Right lobe of liver (tissue), 6 donors: ENCODE measurements at regions not wholly inside any gene's neighbourhood (a gene's known extent, or its start where the extent isn't known, plus 50 kb on each side); places are given as distances from the start of the nearest gene placed in this dataset.
"Not testable (repeated sequence)": the region's sequence is repeated elsewhere in the genome, so short reads cannot be mapped to it uniquely, and the experiment has no call there.

ENCODE experiments used
- ATAC-seq, 4 donors: fragments of 200-7000 bp; cut with Tn5 transposase; one replicate each; pipeline ENCODE4 v1.9.1; 2020; ENCODE audit warnings: mild to moderate bottlenecking in 4 of 4, moderate library complexity in 4 of 4
- DNase-seq, 3 donors: peaks; one replicate each; pipeline ENCODE4 v3.0.0-alpha.2; 2020
- H3K27ac ChIP-seq, 3 donors: fragments of 200-600 bp; one replicate each; pipeline ENCODE4 v1.8.0; 2022
- H3K27me3 ChIP-seq, 2 donors: fragments of 200-600 bp; one replicate each; pipeline ENCODE4 v1.8.0; 2022
- H3K36me3 ChIP-seq, 4 donors: fragments of 200-600 bp; sonication (generic) in 1 of 4; one replicate each; pipeline versions ENCODE4 v1.5.1 to v1.8.0; 2017 to 2022; ENCODE audit warnings: control low read depth in 1 of 4
- H3K4me1 ChIP-seq, 4 donors: fragments of 200-600 bp; sonication (generic) in 1 of 4; one replicate each; pipeline versions ENCODE4 v1.5.1 to v1.8.0; 2017 to 2022; ENCODE audit warnings: control low read depth in 1 of 4
- H3K4me3 ChIP-seq, 3 donors: fragments of 200-600 bp; one replicate each; pipeline ENCODE4 v1.8.0; 2022
- H3K9me3 ChIP-seq, 4 donors: fragments of 200-600 bp; sonication (generic) in 1 of 4; one replicate each; pipeline versions ENCODE4 v1.5.1 to v1.8.0; 2017 to 2022; ENCODE audit warnings: control low read depth in 1 of 4
- CTCF ChIP-seq, 4 donors: fragments of 200-600 bp in 3 of 4; fragments of 450-650 bp in 1 of 4; IDR thresholded peaks; one replicate each; pipeline versions ENCODE4 v1.5.1 to v1.8.0; 2016 to 2022; ENCODE audit warnings: antibody characterized with exemption in 4 of 4, mild to moderate bottlenecking in 2 of 4
- POLR2A ChIP-seq: fragments of 450-650 bp; IDR thresholded peaks from one replicate; pipeline ENCODE4 v1.6.1; 2017; ENCODE audit warnings: antibody characterized with exemption, mild to moderate bottlenecking
- WGBS: methylation state at CpG from one replicate; pipeline ENCODE4 v1.1.6; 2018; ENCODE audit warnings: low coverage, low lambda C conversion rate; ENCODE audit not compliant: insufficient coverage; ENCODE audit errors: missing lambda C conversion rate; 5-methylcytosine and 5-hydroxymethylcytosine counted together
- intact Hi-C, 2 donors: fragments of 100-400 bp; cut with DNase I; formaldehyde crosslinking; loops; one replicate each; pipeline versions ENCODE4 v1.11.2 to v1.14.1; 2022
- donor health status: DM: no; HTN: yes; CAD: no.
- donor health status: DM: no; HTN: no; CAD: no.
- donor health status: DM: no; HTN: no; CAD: no.
- donor health status: DM: no; HTN: yes; CAD: no.
- donor health status: DM: no; HTN: yes; CAD: no.

GRCh38 chr11:36738292-36738861 lies 140.3 kb upstream of the RAG2 start:
- Histone ChIP-seq H3K27me3 (no peaks in the 10 kb centered on the region), H3K4me1 (no peaks in the 10 kb centered on the region), H3K4me3 (no peak overlapping the region), H3K9me3 (no peaks in the 10 kb centered on the region), H3K27ac (no peak overlapping the region), H3K36me3 (no peaks in the 10 kb centered on the region)
- intact Hi-C loops = no loop called here
- DNase-seq (no peak), ATAC-seq (no peak)
- 18% methylated on average over 3 of the region's 3 CpGs for WGBS
- TF ChIP-seq POLR2A = no peak
- no peak for TF ChIP-seq CTCF (IDR thresholded peaks at IDR 0.05)

GRCh38 chr11:36736103-36736502 lies 138.1 kb upstream of the RAG2 start:
- Histone ChIP-seq H3K27me3 (no peaks in the 10 kb centered on the region), H3K36me3 (no peaks in the 10 kb centered on the region), H3K4me3 (no peak overlapping the region), H3K4me1 (no peaks in the 10 kb centered on the region), H3K9me3 (no peaks in the 10 kb centered on the region), H3K27ac (no peak overlapping the region)
- no peak for DNase-seq
- WGBS = 47% methylated on average over 3 of the region's 3 CpGs
- intact Hi-C loops = no loop called here
- ATAC-seq = no peak
- TF ChIP-seq CTCF (IDR thresholded peaks at IDR 0.05) = no peak
- no peak for TF ChIP-seq POLR2A

GRCh38 chr11:36733721-36734120 lies 135.7 kb upstream of the RAG2 start:
- intact Hi-C loops, H3K4me1 ChIP-seq, H3K27me3 ChIP-seq, H3K36me3 ChIP-seq, ATAC-seq, H3K9me3 ChIP-seq, H3K4me3 ChIP-seq, H3K27ac ChIP-seq, DNase-seq: not testable (repeated sequence)
- 83% methylated on average over 5 of the region's 10 CpGs for WGBS

- TF ChIP-seq CTCF (IDR thresholded peaks at IDR 0.05) (no peak), POLR2A (no peak)
- H3K4me1 ChIP-seq = no peaks in the 10 kb centered on the region
- H3K27ac ChIP-seq = no peak overlapping the region
- no peak overlapping the region for H3K4me3 ChIP-seq
- WGBS = no CpG with 5 or more reads among the region's 2 CpGs
- no peaks in the 10 kb centered on the region for H3K27me3 ChIP-seq
- ATAC-seq (no peak), DNase-seq (no peak)
- H3K36me3 ChIP-seq = no peaks in the 10 kb centered on the region
- intact Hi-C loops = no loop called here
- no peaks in the 10 kb centered on the region for H3K9me3 ChIP-seq
Measured at GRCh38 chr11:36730761-36731160, 132.7 kb upstream of the RAG2 start.

GRCh38 chr11:36729825-36730224 lies 131.8 kb upstream of the RAG2 start:
- WGBS = 89% methylated on average over 3 of the region's 3 CpGs
- DNase-seq = no peak

More at GRCh38 chr11:36729825-36730224, 131.8 kb upstream of the RAG2 start:
- intact Hi-C loops = no loop called here
- Histone ChIP-seq H3K27me3 (no peaks in the 10 kb centered on the region), H3K4me1 (no peaks in the 10 kb centered on the region), H3K27ac (no peak overlapping the region), H3K9me3 (no peaks in the 10 kb centered on the region), H3K36me3 (no peaks in the 10 kb centered on the region), H3K4me3 (no peak overlapping the region)
- no peak for ATAC-seq
- TF ChIP-seq POLR2A = no peak
- no peak for TF ChIP-seq CTCF (IDR thresholded peaks at IDR 0.05)
